ENCODE measurements at regions not wholly inside any gene's neighbourhood (a gene's known extent, or its start where the extent isn't known, plus 50 kb on each side); places are given as distances from the start of the nearest gene placed in this dataset.

- DNase-seq (ENCODE audit: low read depth, low spot score) (no peak), ATAC-seq (no peak)
- no peak overlapping the region for H3K4me3 ChIP-seq (replicated peaks in 1 of 2; ENCODE audit: low read depth in 1 of 2, low read length in 2 of 2)
- H3K79me2 ChIP-seq (ENCODE audit: insufficient read depth, low read length) = peaks cover 1% of the 10 kb centered on the region; the same call in 1 of the 2 replicates
- H3K27ac ChIP-seq (ENCODE audit: low read depth, low read length) = peak overlapping the region; percentile 16; the same call in 1 of the 2 replicates
- intact Hi-C loops (cut with micrococcal nuclease) = no loop called here
- POLR2A ChIA-PET = no interaction called here
- CTCF ChIA-PET = no interaction called here
- H3K4me1 ChIP-seq (ENCODE audit: control insufficient read depth in 1 of 2, insufficient read depth in 2 of 2, low read length in 2 of 2) = peaks cover 76 to 97% of the 10 kb centered on the region in 2 experiments
- H4K20me1 ChIP-seq (ENCODE audit: insufficient read depth) = no peaks in the 10 kb centered on the region
- H3K9me2 ChIP-seq (ENCODE audit: insufficient read depth) = no peaks in the 10 kb centered on the region
- BruUV-seq (replicated peaks) = no TSS peak
- RAD21 ChIA-PET (ENCODE audit: low non-redundant PET in 1 of 2, low total read pairs in 2 of 2, uncharacterized antibody in 2 of 2, unreplicated experiment in 2 of 2) = no interaction called here
- peak overlapping the region; percentile 15; the same call in 1 of the 2 replicates for H3K9ac ChIP-seq (ENCODE audit: low read length)
- H3K4me2 ChIP-seq (ENCODE audit: low read length) = peak overlapping the region; percentile 1; the same call in 1 of the 2 replicates
- TF ChIP-seq CEBPB (IDR thresholded peaks at IDR 0.05; ENCODE audit: low read depth) = peak; percentile 9; the same call in 1 of the 2 replicates
- TF ChIP-seq, protein P1, sequence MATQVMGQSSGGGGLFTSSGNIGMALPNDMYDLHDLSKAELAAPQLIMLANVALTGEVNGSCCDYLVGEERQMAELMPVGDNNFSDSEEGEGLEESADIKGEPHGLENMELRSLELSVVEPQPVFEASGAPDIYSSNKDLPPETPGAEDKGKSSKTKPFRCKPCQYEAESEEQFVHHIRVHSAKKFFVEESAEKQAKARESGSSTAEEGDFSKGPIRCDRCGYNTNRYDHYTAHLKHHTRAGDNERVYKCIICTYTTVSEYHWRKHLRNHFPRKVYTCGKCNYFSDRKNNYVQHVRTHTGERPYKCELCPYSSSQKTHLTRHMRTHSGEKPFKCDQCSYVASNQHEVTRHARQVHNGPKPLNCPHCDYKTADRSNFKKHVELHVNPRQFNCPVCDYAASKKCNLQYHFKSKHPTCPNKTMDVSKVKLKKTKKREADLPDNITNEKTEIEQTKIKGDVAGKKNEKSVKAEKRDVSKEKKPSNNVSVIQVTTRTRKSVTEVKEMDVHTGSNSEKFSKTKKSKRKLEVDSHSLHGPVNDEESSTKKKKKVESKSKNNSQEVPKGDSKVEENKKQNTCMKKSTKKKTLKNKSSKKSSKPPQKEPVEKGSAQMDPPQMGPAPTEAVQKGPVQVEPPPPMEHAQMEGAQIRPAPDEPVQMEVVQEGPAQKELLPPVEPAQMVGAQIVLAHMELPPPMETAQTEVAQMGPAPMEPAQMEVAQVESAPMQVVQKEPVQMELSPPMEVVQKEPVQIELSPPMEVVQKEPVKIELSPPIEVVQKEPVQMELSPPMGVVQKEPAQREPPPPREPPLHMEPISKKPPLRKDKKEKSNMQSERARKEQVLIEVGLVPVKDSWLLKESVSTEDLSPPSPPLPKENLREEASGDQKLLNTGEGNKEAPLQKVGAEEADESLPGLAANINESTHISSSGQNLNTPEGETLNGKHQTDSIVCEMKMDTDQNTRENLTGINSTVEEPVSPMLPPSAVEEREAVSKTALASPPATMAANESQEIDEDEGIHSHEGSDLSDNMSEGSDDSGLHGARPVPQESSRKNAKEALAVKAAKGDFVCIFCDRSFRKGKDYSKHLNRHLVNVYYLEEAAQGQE (IDR thresholded peaks at IDR 0.05; ENCODE audit: low read depth) = no peak
- H3K27me3 ChIP-seq (ENCODE audit: insufficient read depth, low read length) = no peaks in the 10 kb centered on the region
- H3K36me3 ChIP-seq (ENCODE audit: control insufficient read depth in 1 of 2, insufficient read depth in 2 of 2, low read length in 2 of 2) = no peaks in the 10 kb centered on the region
- no peaks in the 10 kb centered on the region for H3K9me3 ChIP-seq (ENCODE audit: control insufficient read depth in 1 of 2, insufficient read depth in 1 of 2, low read depth in 1 of 2, low read length in 2 of 2)
- no peak overlapping the region for H2AFZ ChIP-seq (ENCODE audit: low read depth, low read length, poor library complexity, severe bottlenecking)
These were observed 64.9 kb upstream of the SLC38A2 start for GRCh38 chr12:46437469-46437868.

DNA sequence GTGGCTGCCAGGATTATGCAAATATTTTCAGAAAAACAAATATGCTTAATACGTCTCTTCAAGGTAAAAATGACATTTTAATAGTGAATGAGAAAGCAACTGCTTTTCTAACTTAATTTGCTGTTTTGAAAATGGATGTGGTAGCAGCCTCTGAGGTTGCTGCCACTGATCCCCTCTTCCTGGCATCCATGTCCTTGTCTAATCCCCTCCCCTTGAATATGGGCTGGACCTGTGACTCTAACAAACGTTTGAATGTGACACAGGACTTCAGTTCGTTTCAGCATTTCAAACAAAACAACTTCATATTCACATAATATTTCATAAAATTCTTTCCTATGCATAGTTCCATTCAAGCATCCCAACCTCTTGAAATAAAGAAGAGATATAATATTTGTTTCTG, 64.2 kb upstream of the SLC38A2 start:
- TF ChIP-seq, protein P1 (IDR thresholded peaks at IDR 0.05; ENCODE audit: low read depth) = no peak
- TF ChIP-seq FOSL1 (IDR thresholded peaks at IDR 0.05; ENCODE audit: low read depth) = no peak
- no peak for TF ChIP-seq CBX3 (IDR thresholded peaks at IDR 0.05; ENCODE audit: low read depth)
- TF ChIP-seq ZFX (IDR thresholded peaks at IDR 0.05) = no peak
- no peak for TF ChIP-seq SP1 (IDR thresholded peaks at IDR 0.05; ENCODE audit: low read depth)
- Histone ChIP-seq H3K79me2 (ENCODE audit: insufficient read depth, low read length) (peaks cover 5% of the 10 kb centered on the region; the same call in 1 of the 2 replicates), H3K9ac (ENCODE audit: low read length) (peak overlapping the region; percentile 0; the same call in 1 of the 2 replicates), H3K36me3 (ENCODE audit: control insufficient read depth in 1 of 2, insufficient read depth in 2 of 2, low read length in 2 of 2) (no peaks in the 10 kb centered on the region), H3K9me3 (ENCODE audit: control insufficient read depth in 1 of 2, insufficient read depth in 1 of 2, low read depth in 1 of 2, low read length in 2 of 2) (no peaks in the 10 kb centered on the region), H3K4me3 (replicated peaks in 1 of 2; ENCODE audit: low read depth in 1 of 2, low read length in 2 of 2) (no peak overlapping the region), H2AFZ (ENCODE audit: low read depth, low read length, poor library complexity, severe bottlenecking) (no peak overlapping the region), H3K27ac (ENCODE audit: low read depth, low read length) (peak overlapping the region; percentile 16; the same call in 1 of the 2 replicates), H4K20me1 (ENCODE audit: insufficient read depth) (no peaks in the 10 kb centered on the region), H3K4me2 (ENCODE audit: low read length) (peak overlapping the region; percentile 1), H3K27me3 (ENCODE audit: insufficient read depth, low read length) (no peaks in the 10 kb centered on the region), H3K9me2 (ENCODE audit: insufficient read depth) (no peaks in the 10 kb centered on the region), H3K4me1 (ENCODE audit: control insufficient read depth in 1 of 2, insufficient read depth in 2 of 2, low read length in 2 of 2) (peaks cover 76 to 97% of the 10 kb centered on the region in 2 experiments)
- DNase-seq (ENCODE audit: low read depth, low spot score) (no peak), ATAC-seq (no peak)
- no TSS peak for BruUV-seq (replicated peaks)
- RAD21 ChIA-PET (ENCODE audit: low non-redundant PET in 1 of 2, low total read pairs in 2 of 2, uncharacterized antibody in 2 of 2, unreplicated experiment in 2 of 2) = no interaction called here
- intact Hi-C loops (cut with micrococcal nuclease) = no loop called here
- POLR2A ChIA-PET = no interaction called here
- CTCF ChIA-PET = no interaction called here

Measured in HCT116 (cell line).